ENCODE measurements at regions not wholly inside any gene's neighbourhood (a gene's known extent, or its start where the extent isn't known, plus 50 kb on each side); places are given as distances from the start of the nearest gene placed in this dataset.

- no peaks in the 10 kb centered on the region for H3K9me3 ChIP-seq
- intact Hi-C loops (cut with DNase I): no loop called here
- H3K27ac ChIP-seq: no peak overlapping the region
- no peaks in the 10 kb centered on the region for H3K36me3 ChIP-seq
- TF ChIP-seq CTCF (IDR thresholded peaks at IDR 0.05) (no peak), POLR2A (IDR thresholded peaks at IDR 0.05) (no peak), POLR2AphosphoS5 (IDR thresholded peaks at IDR 0.05) (no peak)
- no peaks in the 10 kb centered on the region for H3K27me3 ChIP-seq (replicated peaks; ENCODE audit: insufficient read depth)
- H3K4me3 ChIP-seq: no peak overlapping the region
- WGBS: 89% methylated on average over 3 of the region's 3 CpGs
- no peaks in the 10 kb centered on the region for H3K4me1 ChIP-seq (replicated peaks)
- DNase-seq (ENCODE audit: low spot score): no peak
Measured at GRCh38 chr2:196511258-196512168, 128.0 kb upstream of the CCDC150 start.

GRCh38 chr2:196513796-196514526 is 125.6 kb upstream of the CCDC150 start:
- no peaks in the 10 kb centered on the region for H3K36me3 ChIP-seq
- DNase-seq (ENCODE audit: low spot score): no peak
- no peaks in the 10 kb centered on the region for H3K27me3 ChIP-seq (replicated peaks; ENCODE audit: insufficient read depth)
- 97% methylated on average over 11 of the region's 11 CpGs for WGBS
- no peak overlapping the region for H3K27ac ChIP-seq
- no peaks in the 10 kb centered on the region for H3K9me3 ChIP-seq
- TF ChIP-seq POLR2AphosphoS5 (IDR thresholded peaks at IDR 0.05) (no peak), CTCF (IDR thresholded peaks at IDR 0.05) (no peak), POLR2A (IDR thresholded peaks at IDR 0.05) (no peak)
- H3K4me1 ChIP-seq (replicated peaks): no peaks in the 10 kb centered on the region
- intact Hi-C loops (cut with DNase I): no loop called here
- no peak overlapping the region for H3K4me3 ChIP-seq

GRCh38 chr2:196514641-196515040 is 124.9 kb upstream of the CCDC150 start:
- H3K27ac ChIP-seq: no peak overlapping the region
- H3K27me3 ChIP-seq (replicated peaks; ENCODE audit: insufficient read depth): no peaks in the 10 kb centered on the region
- no peak for TF ChIP-seq POLR2A (IDR thresholded peaks at IDR 0.05)
- no peak for TF ChIP-seq POLR2AphosphoS5 (IDR thresholded peaks at IDR 0.05)
- no peak for TF ChIP-seq CTCF (IDR thresholded peaks at IDR 0.05)
- intact Hi-C loops (cut with DNase I): no loop called here
- no peak overlapping the region for H3K4me3 ChIP-seq
- WGBS: 81% methylated on average over 5 of the region's 5 CpGs
- H3K9me3 ChIP-seq: no peaks in the 10 kb centered on the region
- no peak for DNase-seq (ENCODE audit: low spot score)
- H3K4me1 ChIP-seq (replicated peaks): no peaks in the 10 kb centered on the region
- H3K36me3 ChIP-seq: no peaks in the 10 kb centered on the region

- WGBS: 44% methylated on average over 11 of the region's 11 CpGs
- H3K4me3 ChIP-seq: no peak overlapping the region
- H3K9me3 ChIP-seq: no peaks in the 10 kb centered on the region
- intact Hi-C loops (cut with DNase I): no loop called here
- no peak for DNase-seq (ENCODE audit: low spot score)
- H3K27ac ChIP-seq: no peak overlapping the region
- TF ChIP-seq POLR2AphosphoS5 (IDR thresholded peaks at IDR 0.05) (no peak), CTCF (IDR thresholded peaks at IDR 0.05) (no peak), POLR2A (IDR thresholded peaks at IDR 0.05) (no peak)
- no peaks in the 10 kb centered on the region for H3K4me1 ChIP-seq (replicated peaks)
- H3K36me3 ChIP-seq: no peaks in the 10 kb centered on the region
- H3K27me3 ChIP-seq (replicated peaks; ENCODE audit: insufficient read depth): no peaks in the 10 kb centered on the region
Measured at GRCh38 chr2:196515051-196515450, 124.5 kb upstream of the CCDC150 start.
